SK-N-SH (cell line): ENCODE measurements at regions not wholly inside any gene's neighbourhood (a gene's known extent, or its start where the extent isn't known, plus 50 kb on each side); places are given as distances from the start of the nearest gene placed in this dataset.

Experiments
- CTCF ChIA-PET: fragments of 300-600, 350-600 bp; formaldehyde crosslinking; extraction: SDS; loops from one replicate; lab custom pipeline; 2021; lab: Yijun Ruan, JAX
- POLR2A ChIA-PET: fragments of 350-600 bp; sonication (Branson Sonifier 250); formaldehyde crosslinking; extraction: SDS; loops from one replicate; lab custom pipeline; 2020; ENCODE audit warnings: antibody characterized with exemption, inconsistent platforms; lab: Yijun Ruan, JAX
- DNase-seq: peaks from one replicate; pipeline ENCODE4 v3.0.0; 2012
- H2AFZ ChIP-seq: fragments of 200-600 bp; sonication (generic); 2 replicates; pipeline ENCODE4 v1.8.1; 2016; ENCODE audit warnings: antibody characterized with exemption, mild to moderate bottlenecking, low read depth
- H3F3A ChIP-seq: fragments of 200-600 bp; sonication (generic); replicated peaks from 2 replicates; pipeline ENCODE3; 2016; ENCODE audit warnings: antibody characterized with exemption, mild to moderate bottlenecking; ENCODE audit not compliant: insufficient read depth
- H3K27ac ChIP-seq, 2 experiments: fragments of 200-500 bp in 1 of 2; fragments of 200-600 bp in 1 of 2; sonication (Bioruptor generic) in 1 of 2; sonication (generic), shearing (Covaris generic) in 1 of 2; 2 replicates each; pipeline versions ENCODE4 v1.5.1 to v1.6.1; 2014 to 2016; ENCODE audit warnings: low read depth in 2 of 2, inconsistent platforms in 1 of 2, low read length in 1 of 2, mild to moderate bottlenecking in 1 of 2, mixed read lengths in 1 of 2
- H3K27me3 ChIP-seq: fragments of 200-600 bp; sonication (generic), shearing (Covaris generic); 2 replicates; pipeline ENCODE4 v1.6.1; 2016; ENCODE audit warnings: mixed run types; ENCODE audit not compliant: insufficient read depth
- H3K36me3 ChIP-seq, 2 experiments: fragments of 200-500 bp in 1 of 2; fragments of 200-600 bp in 1 of 2; sonication (Bioruptor generic) in 1 of 2; sonication (generic) in 1 of 2; replicated peaks in 1 of 2; 2 replicates each; pipeline versions ENCODE3 to v1.5.1; 2014 to 2016; ENCODE audit warnings: low read length in 1 of 2, mild to moderate bottlenecking in 1 of 2; ENCODE audit not compliant: insufficient read depth in 2 of 2, control insufficient read depth in 1 of 2
- H3K4me1 ChIP-seq, 2 experiments: fragments of 200-500 bp in 1 of 2; fragments of 200-600 bp in 1 of 2; sonication (Bioruptor generic) in 1 of 2; sonication (generic), shearing (Covaris generic) in 1 of 2; 2 replicates each; pipeline versions ENCODE4 v1.5.1 to v1.6.1; 2014 to 2016; ENCODE audit warnings: low read depth in 1 of 2, low read length in 1 of 2, mixed run types in 1 of 2; ENCODE audit not compliant: insufficient read depth in 2 of 2, control insufficient read depth in 1 of 2
- H3K4me2 ChIP-seq: fragments of 200-600 bp; sonication (generic), shearing (Covaris generic); 2 replicates; pipeline ENCODE4 v1.6.1; 2017; ENCODE audit warnings: mixed run types
- H3K4me3 ChIP-seq, 2 experiments: fragments of 200-500 bp in 1 of 2; fragments of 200-600 bp in 1 of 2; sonication (Bioruptor generic) in 1 of 2; sonication (generic), shearing (Covaris generic) in 1 of 2; 2 replicates each; pipeline versions ENCODE4 v1.5.1 to v1.8.1; 2014 to 2016; ENCODE audit warnings: low read depth in 2 of 2, inconsistent platforms in 1 of 2, low read length in 1 of 2, mild to moderate bottlenecking in 1 of 2, mixed read lengths in 1 of 2, moderate library complexity in 1 of 2
- H3K79me2 ChIP-seq: fragments of 200-600 bp; sonication (generic); 2 replicates; pipeline ENCODE4 v1.8.1; 2017; ENCODE audit warnings: mild to moderate bottlenecking; ENCODE audit not compliant: insufficient read depth
- H3K9ac ChIP-seq: fragments of 200-600 bp; sonication (generic); 2 replicates; pipeline ENCODE4 v1.6.1; 2017; ENCODE audit warnings: mixed run types
- H3K9me2 ChIP-seq: fragments of 200-600 bp; sonication (generic); 2 replicates; pipeline ENCODE4 v1.6.1; 2017; ENCODE audit warnings: mixed run types
- H3K9me3 ChIP-seq: fragments of 200-600 bp; sonication (generic); 2 replicates; pipeline ENCODE4 v1.6.1; 2017; ENCODE audit warnings: mixed run types, mild to moderate bottlenecking, moderate library complexity
- H4K20me1 ChIP-seq: fragments of 200-600 bp; sonication (generic); 2 replicates; pipeline ENCODE4 v1.6.1; 2017; ENCODE audit warnings: mild to moderate bottlenecking, mixed run types; ENCODE audit not compliant: insufficient read depth
- CTCF ChIP-seq: fragments of 200-600 bp; sonication (generic); IDR thresholded peaks from 2 replicates; pipeline ENCODE4 v1.6.1; 2017; ENCODE audit warnings: antibody characterized with exemption, mild to moderate bottlenecking, moderate library complexity
- EZH2phosphoT487 ChIP-seq: fragments of 200-600 bp; sonication (generic); IDR thresholded peaks from 2 replicates; pipeline ENCODE4 v1.6.1; 2017; ENCODE audit warnings: low read depth, mixed run types, mild to moderate bottlenecking, antibody characterized with exemption, moderate library complexity, borderline replicate concordance
- FOSL2 ChIP-seq: IDR thresholded peaks from 2 replicates; pipeline ENCODE4 v1.4.0; 2012; ENCODE audit warnings: low read depth, mild to moderate bottlenecking, moderate library complexity, borderline replicate concordance
- GABPA ChIP-seq: IDR thresholded peaks from 2 replicates; pipeline ENCODE4 v1.4.0; 2012; ENCODE audit warnings: low read depth, mild to moderate bottlenecking
- GATA2 ChIP-seq: sonication (generic); formaldehyde crosslinking; IDR thresholded peaks from 2 replicates; pipeline ENCODE4 v1.5.0; 2020; ENCODE audit warnings: mild to moderate bottlenecking, missing genetic modification reagents
- MAX ChIP-seq: IDR thresholded peaks from 2 replicates; pipeline ENCODE4 v1.4.0; 2012; ENCODE audit warnings: low read depth
- MEF2A ChIP-seq: IDR thresholded peaks from 2 replicates; pipeline ENCODE4 v1.4.0; 2012; ENCODE audit warnings: low read depth, borderline replicate concordance
- NFIC ChIP-seq: IDR thresholded peaks from 2 replicates; pipeline ENCODE4 v1.4.0; 2012; ENCODE audit warnings: borderline replicate concordance
- POLR2AphosphoS5 ChIP-seq: IDR thresholded peaks from 2 replicates; pipeline ENCODE4 v1.6.1; 2012; ENCODE audit warnings: low read depth, low read length
- RFX5 ChIP-seq: IDR thresholded peaks from 2 replicates; pipeline ENCODE4 v1.6.1; 2012; ENCODE audit warnings: mild to moderate bottlenecking, improper control_type of control experiment, low read length
- RXRA ChIP-seq: IDR thresholded peaks from 2 replicates; pipeline ENCODE4 v1.4.0; 2012; ENCODE audit warnings: low read depth, mild to moderate bottlenecking, borderline replicate concordance
- SIN3A ChIP-seq: IDR thresholded peaks from 2 replicates; pipeline ENCODE4 v1.6.1; 2012; ENCODE audit warnings: low read depth, mild to moderate bottlenecking, low read length, moderate library complexity, borderline replicate concordance
- TCF12 ChIP-seq: IDR thresholded peaks from 2 replicates; pipeline ENCODE4 v1.4.0; 2012
- TEAD4 ChIP-seq: IDR thresholded peaks from 2 replicates; pipeline ENCODE4 v1.4.0; 2012; ENCODE audit warnings: mild to moderate bottlenecking, borderline replicate concordance; ENCODE audit not compliant: insufficient read depth
- WGBS: methylation state at CpG from one replicate; pipeline ENCODE4 v1.1.6; 2017; ENCODE audit warnings: low lambda C conversion rate; 5-methylcytosine and 5-hydroxymethylcytosine counted together
- TF ChIP-seq, protein P1 (sequence below): IDR thresholded peaks from 2 replicates; pipeline ENCODE4 v1.4.0; 2012; ENCODE audit warnings: low read depth, borderline replicate concordance
- TF ChIP-seq, protein P2 (sequence below): IDR thresholded peaks from 2 replicates; pipeline ENCODE4 v1.6.1; 2012; ENCODE audit warnings: mild to moderate bottlenecking, low read depth, low read length, moderate library complexity

DNA sequence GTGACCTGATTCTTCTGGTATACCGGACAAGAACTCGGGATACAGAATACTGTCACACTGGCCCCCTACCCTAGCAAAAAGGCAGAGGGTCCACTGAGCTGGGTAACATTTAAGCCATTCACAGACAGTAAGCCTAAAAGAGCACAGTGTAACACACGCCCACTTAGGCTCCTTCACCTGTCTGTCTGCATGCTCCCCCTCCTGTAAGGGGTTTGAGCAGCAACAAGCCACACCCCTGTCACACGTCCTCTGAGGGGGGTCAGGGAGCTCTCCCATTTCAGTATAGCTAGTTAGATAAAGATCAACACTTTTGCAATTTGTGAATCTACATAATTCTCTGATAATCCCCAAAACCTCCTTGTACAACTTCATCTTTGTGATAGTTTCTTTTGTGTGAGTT lies 586.3 kb upstream of the LMCD1 start:
- no peaks in the 10 kb centered on the region for H3K9me2 ChIP-seq
- no peak overlapping the region for H3K4me2 ChIP-seq
- TF ChIP-seq MEF2A (no peak), MAX (no peak), TCF12 (no peak), RXRA (no peak), NFIC (no peak), CTCF (no peak), EZH2phosphoT487 (no peak), GATA2 (no peak), FOSL2 (no peak), TEAD4 (no peak), RFX5 (no peak), GABPA (no peak), SIN3A (no peak), POLR2AphosphoS5 (no peak)
- TF ChIP-seq, protein P1, sequence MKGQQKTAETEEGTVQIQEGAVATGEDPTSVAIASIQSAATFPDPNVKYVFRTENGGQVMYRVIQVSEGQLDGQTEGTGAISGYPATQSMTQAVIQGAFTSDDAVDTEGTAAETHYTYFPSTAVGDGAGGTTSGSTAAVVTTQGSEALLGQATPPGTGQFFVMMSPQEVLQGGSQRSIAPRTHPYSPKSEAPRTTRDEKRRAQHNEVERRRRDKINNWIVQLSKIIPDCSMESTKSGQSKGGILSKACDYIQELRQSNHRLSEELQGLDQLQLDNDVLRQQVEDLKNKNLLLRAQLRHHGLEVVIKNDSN = no peak
- TF ChIP-seq, protein P2, sequence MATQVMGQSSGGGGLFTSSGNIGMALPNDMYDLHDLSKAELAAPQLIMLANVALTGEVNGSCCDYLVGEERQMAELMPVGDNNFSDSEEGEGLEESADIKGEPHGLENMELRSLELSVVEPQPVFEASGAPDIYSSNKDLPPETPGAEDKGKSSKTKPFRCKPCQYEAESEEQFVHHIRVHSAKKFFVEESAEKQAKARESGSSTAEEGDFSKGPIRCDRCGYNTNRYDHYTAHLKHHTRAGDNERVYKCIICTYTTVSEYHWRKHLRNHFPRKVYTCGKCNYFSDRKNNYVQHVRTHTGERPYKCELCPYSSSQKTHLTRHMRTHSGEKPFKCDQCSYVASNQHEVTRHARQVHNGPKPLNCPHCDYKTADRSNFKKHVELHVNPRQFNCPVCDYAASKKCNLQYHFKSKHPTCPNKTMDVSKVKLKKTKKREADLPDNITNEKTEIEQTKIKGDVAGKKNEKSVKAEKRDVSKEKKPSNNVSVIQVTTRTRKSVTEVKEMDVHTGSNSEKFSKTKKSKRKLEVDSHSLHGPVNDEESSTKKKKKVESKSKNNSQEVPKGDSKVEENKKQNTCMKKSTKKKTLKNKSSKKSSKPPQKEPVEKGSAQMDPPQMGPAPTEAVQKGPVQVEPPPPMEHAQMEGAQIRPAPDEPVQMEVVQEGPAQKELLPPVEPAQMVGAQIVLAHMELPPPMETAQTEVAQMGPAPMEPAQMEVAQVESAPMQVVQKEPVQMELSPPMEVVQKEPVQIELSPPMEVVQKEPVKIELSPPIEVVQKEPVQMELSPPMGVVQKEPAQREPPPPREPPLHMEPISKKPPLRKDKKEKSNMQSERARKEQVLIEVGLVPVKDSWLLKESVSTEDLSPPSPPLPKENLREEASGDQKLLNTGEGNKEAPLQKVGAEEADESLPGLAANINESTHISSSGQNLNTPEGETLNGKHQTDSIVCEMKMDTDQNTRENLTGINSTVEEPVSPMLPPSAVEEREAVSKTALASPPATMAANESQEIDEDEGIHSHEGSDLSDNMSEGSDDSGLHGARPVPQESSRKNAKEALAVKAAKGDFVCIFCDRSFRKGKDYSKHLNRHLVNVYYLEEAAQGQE = no peak
- H3K27ac ChIP-seq = no peak overlapping the region
- no peaks in the 10 kb centered on the region for H3K36me3 ChIP-seq
- H3K9me3 ChIP-seq = no peaks in the 10 kb centered on the region
- H3K79me2 ChIP-seq = no peaks in the 10 kb centered on the region
- H3K4me3 ChIP-seq = no peak overlapping the region
- no peak for DNase-seq
- ChIA-PET CTCF (no interaction called here), POLR2A (no interaction called here)
- H3K27me3 ChIP-seq = no peaks in the 10 kb centered on the region
- H3K9ac ChIP-seq = no peak overlapping the region
- H2AFZ ChIP-seq = no peak overlapping the region
- no peaks in the 10 kb centered on the region for H3F3A ChIP-seq
- WGBS = 37% methylated on average over 4 of the region's 4 CpGs
- H3K4me1 ChIP-seq = no peaks in the 10 kb centered on the region
- H4K20me1 ChIP-seq = no peaks in the 10 kb centered on the region
